Neural progenitor cell (in vitro differentiated cells): ENCODE measurements at regions not wholly inside any gene's neighbourhood (a gene's known extent, or its start where the extent isn't known, plus 50 kb on each side); places are given as distances from the start of the nearest gene placed in this dataset.

Experiments used
- EZH2 ChIP-seq: fragments of 200-600 bp; sonication (generic); IDR thresholded peaks from 2 replicates; pipeline ENCODE4 v1.6.1; 2017; ENCODE audit warnings: antibody characterized with exemption, mild to moderate bottlenecking, moderate library complexity
- TF ChIP-seq, protein P1 (sequence below): fragments of 200-600 bp; sonication (generic); IDR thresholded peaks from 2 replicates; pipeline ENCODE4 v1.5.1; 2017; ENCODE audit warnings: antibody characterized with exemption, mild to moderate bottlenecking

DNA sequence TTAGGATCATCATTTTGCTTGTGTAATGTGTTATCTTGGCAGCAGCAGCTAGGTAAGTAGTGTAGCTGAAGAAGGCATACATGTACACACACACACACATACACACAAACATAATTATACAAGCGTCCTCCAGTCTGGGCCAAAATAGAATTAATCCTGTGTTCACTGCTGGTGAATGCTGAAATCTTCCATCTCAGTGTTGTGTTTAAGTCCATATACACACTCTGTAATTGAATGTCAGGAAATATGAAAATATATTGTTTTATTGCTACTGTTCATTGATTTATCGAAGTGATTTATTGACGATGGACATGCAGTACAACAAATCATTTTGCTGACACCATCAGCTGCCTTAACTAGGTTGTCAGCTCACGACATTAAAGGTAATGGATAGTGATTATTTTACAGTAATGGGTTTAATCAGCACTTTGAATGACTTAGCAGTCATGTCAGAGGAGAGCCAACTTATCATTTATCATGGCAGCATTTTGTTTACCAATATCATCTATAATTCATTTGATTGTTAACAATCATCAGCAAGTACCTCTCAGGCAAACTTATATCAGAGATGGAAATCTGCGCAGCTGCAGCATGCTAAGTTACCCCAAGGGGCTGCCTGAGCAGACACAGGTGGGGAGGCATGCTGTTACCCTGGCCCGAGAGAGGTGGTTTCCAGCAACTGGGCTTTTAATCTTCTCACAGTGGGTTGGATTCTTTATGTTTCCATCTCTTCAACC, 83.7 kb upstream of the FSHR start:
- TF ChIP-seq, protein P1, sequence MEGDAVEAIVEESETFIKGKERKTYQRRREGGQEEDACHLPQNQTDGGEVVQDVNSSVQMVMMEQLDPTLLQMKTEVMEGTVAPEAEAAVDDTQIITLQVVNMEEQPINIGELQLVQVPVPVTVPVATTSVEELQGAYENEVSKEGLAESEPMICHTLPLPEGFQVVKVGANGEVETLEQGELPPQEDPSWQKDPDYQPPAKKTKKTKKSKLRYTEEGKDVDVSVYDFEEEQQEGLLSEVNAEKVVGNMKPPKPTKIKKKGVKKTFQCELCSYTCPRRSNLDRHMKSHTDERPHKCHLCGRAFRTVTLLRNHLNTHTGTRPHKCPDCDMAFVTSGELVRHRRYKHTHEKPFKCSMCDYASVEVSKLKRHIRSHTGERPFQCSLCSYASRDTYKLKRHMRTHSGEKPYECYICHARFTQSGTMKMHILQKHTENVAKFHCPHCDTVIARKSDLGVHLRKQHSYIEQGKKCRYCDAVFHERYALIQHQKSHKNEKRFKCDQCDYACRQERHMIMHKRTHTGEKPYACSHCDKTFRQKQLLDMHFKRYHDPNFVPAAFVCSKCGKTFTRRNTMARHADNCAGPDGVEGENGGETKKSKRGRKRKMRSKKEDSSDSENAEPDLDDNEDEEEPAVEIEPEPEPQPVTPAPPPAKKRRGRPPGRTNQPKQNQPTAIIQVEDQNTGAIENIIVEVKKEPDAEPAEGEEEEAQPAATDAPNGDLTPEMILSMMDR, result no peak
- TF ChIP-seq EZH2, result no peak
